ENCODE measurements at regions not wholly inside any gene's neighbourhood (a gene's known extent, or its start where the extent isn't known, plus 50 kb on each side); places are given as distances from the start of the nearest gene placed in this dataset.
"Not testable (repeated sequence)": the region's sequence is repeated elsewhere in the genome, so short reads cannot be mapped to it uniquely, and the experiment has no call there.

DNA sequence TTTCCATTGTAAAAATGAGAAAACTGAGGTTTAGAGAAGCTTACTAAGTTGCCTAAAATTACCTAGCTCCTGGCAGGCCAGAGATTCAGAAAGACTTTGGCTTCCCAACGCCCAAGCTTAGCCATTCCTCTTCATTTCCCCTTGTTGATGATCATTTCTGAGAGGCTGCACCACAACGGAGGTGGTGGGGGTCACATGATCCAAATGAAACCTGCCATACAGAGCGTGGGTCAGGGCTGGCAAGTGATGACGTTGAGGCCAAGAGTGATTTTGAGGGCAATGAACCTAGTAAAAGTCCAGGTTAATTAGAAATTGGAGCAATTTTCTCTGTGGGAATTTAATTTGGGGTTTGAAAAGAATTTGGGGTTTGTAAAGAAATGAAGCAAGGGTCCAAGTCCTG, 109.9 kb downstream of the TMEM182 start:
- DNase-seq (ENCODE audit: low spot score): no peak
- TF ChIP-seq, protein P1, sequence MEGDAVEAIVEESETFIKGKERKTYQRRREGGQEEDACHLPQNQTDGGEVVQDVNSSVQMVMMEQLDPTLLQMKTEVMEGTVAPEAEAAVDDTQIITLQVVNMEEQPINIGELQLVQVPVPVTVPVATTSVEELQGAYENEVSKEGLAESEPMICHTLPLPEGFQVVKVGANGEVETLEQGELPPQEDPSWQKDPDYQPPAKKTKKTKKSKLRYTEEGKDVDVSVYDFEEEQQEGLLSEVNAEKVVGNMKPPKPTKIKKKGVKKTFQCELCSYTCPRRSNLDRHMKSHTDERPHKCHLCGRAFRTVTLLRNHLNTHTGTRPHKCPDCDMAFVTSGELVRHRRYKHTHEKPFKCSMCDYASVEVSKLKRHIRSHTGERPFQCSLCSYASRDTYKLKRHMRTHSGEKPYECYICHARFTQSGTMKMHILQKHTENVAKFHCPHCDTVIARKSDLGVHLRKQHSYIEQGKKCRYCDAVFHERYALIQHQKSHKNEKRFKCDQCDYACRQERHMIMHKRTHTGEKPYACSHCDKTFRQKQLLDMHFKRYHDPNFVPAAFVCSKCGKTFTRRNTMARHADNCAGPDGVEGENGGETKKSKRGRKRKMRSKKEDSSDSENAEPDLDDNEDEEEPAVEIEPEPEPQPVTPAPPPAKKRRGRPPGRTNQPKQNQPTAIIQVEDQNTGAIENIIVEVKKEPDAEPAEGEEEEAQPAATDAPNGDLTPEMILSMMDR (IDR thresholded peaks at IDR 0.05; ENCODE audit: extremely low read depth, missing control alignments): no peak

DNA sequence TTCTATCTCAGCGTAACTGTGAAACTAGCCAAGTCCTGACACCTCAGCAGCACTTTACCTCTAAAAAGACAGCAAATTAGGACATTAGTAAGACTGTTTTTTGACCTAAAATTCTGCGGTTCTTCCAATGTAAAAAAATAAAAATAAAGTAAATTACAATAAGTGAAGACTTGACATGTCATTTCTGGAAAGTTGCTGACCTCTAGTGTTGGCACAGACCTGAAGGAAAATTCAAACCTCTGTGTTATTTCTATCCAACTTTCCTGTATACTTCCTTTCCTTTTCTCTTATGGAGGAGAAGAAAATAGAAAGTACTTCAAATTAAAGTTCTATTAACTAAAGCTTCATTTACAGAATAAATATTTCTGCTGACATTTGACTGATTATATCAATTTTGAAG, 110.6 kb downstream of the TMEM182 start:
- TF ChIP-seq, protein P1 (IDR thresholded peaks at IDR 0.05; ENCODE audit: extremely low read depth, missing control alignments): no peak
- no peak for DNase-seq (ENCODE audit: low spot score)

DNA sequence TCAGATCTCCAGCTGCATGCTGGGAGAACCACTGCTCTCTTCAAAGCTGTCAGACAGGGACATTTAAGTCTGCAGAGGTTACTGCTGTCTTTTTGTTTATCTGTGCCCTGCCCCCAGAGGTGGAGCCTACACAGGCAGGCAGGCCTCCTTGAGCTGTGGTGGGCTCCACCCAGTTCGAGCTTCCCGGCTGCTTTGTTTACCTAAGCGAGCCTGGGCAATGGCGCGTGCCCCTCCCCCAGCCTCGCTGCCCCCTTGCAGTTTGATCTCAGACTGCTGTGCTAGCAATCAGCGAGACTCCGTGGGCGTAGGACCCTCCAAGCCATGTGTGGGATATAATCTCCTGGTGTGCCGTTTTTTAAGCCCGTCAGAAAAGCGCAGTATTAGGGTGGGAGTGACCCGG, 117.7 kb downstream of the TMEM182 start:
- not testable (repeated sequence) for DNase-seq (ENCODE audit: low spot score)

DNA sequence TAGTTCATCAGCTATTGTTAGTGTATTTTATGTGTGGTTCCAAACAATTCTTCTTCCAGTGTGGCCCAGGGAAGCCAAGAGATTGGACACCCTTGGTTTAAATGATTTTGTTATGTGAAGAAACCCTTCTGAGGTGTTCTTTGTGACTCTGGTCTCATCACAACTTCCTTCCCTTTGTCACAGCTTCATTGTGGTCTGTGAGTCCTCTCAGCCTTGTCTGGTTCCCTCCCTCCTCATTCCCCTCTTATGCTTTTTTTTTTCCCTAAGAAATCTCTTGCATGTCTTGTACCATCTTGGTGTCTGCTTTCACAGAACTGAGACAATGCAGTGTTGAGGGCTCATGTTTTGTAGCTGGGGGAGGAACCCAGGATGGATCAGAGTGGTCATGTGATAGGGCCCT, 118.9 kb downstream of the TMEM182 start:
- DNase-seq (ENCODE audit: low spot score): no peak
- TF ChIP-seq, protein P1 (IDR thresholded peaks at IDR 0.05; ENCODE audit: extremely low read depth, missing control alignments): no peak

DNA sequence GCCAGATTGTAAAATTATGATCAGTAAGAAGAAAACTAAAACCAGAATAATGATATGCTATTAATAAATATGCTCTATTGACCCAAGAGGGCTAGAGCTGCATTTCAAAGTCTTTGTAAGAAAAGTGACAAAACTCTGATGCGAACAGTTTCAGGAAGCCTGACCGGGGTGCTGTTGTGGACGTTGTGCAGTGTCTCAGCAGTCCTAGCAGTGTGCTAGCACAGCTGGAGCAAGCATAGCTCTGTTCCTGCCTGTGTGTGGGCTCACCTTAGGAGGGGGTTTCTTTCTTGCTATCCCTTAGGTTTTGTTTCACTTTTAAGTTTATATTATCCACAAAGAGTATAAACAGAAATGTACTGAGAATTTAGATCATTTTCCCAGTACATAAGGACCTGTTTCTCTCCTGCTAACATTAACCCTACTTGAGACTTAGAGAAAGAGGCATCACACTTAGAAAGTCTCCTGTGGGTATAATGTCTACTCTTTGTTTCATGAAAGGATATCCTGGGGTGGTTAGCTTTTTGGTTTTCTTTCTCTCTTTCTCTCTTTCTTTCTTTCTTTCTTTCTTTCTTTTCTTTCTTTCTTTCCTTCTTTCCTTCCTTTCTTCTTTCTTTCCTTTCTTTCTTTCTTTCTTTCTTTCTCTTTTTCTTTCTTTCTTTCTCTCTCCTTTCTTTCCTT, 124.5 kb downstream of the TMEM182 start:
- TF ChIP-seq, protein P1 (IDR thresholded peaks at IDR 0.05; ENCODE audit: extremely low read depth, missing control alignments): no peak
- DNase-seq (ENCODE audit: low spot score): no peak

DNA sequence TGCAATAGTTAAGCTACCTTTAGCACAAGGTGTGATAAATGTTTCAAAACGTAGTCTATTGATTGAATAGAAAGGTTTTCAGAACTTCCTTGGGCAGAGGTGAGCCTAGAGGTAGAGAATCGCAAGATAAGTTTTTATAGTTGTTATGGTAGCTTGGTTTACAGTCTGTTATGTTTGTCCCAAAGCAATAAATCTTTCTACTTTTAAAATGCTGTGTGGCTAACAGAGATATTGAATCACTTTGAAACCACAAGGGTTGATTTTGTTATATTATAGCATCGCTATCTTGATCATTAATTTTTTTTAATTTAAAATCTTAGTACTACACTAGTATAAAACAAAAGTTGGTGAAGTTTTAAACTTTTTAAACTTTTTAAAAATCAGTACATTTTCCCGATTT, 126.7 kb downstream of the TMEM182 start:
- no peak for DNase-seq (ENCODE audit: low spot score)
- TF ChIP-seq, protein P1 (IDR thresholded peaks at IDR 0.05; ENCODE audit: extremely low read depth, missing control alignments): no peak

DNA sequence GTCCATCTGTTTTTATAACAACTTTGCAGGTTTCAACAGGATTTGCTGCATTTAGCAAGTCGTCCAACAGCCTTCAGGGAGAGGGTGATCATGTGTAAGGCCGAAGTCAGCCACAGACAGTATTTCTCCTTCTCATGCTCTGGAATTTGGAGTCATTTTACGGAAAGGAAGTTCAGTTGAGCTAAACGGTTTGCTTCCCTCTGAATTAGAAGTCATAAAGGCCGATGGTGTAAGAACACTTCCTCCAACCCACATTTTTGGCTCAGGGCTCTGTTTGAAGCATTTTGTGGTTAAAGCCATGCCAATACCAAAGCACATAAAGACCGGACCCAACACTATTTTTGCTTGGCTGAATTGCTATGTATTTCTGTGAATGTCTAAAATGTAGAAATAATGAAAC, 129.5 kb downstream of the TMEM182 start:
- TF ChIP-seq, protein P1 (IDR thresholded peaks at IDR 0.05; ENCODE audit: extremely low read depth, missing control alignments): no peak
- DNase-seq (ENCODE audit: low spot score): no peak

DNA sequence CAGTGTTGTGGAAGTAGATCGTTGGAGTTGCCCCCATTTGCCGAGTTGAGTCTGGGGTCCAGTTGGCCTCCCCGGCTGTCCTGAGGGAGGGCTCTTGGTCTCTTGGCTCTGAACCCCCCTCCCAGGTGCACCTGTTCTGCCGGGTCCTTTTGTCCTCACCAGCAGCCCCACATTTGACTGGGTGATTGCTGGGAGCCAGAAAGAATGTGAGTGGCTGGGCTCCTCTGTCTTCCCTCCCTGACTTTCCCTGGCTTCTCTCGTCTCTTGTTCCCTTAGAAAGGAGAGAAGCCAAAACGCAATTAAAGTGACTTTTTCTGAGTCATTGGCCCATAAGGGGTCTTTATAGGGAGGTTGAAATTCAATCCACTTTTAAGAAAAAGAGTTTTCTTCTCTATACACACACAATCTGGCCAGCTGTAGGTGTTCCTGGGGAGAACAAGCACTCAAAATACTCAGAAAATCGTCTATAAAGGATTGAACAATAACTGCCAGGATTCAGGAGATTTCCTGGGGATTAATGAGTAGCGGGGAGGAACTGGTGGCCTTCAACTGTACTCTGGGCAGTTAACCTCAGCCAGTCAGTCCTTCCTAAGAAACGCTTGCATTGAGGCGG, 131.0 kb downstream of the TMEM182 start:
- TF ChIP-seq, protein P1 (IDR thresholded peaks at IDR 0.05; ENCODE audit: extremely low read depth, missing control alignments): no peak
- DNase-seq (ENCODE audit: low spot score): no peak

All from GM20000 (cell line).